ENCODE measurements at regions not wholly inside any gene's neighbourhood (a gene's known extent, or its start where the extent isn't known, plus 50 kb on each side); places are given as distances from the start of the nearest gene placed in this dataset.

DNA sequence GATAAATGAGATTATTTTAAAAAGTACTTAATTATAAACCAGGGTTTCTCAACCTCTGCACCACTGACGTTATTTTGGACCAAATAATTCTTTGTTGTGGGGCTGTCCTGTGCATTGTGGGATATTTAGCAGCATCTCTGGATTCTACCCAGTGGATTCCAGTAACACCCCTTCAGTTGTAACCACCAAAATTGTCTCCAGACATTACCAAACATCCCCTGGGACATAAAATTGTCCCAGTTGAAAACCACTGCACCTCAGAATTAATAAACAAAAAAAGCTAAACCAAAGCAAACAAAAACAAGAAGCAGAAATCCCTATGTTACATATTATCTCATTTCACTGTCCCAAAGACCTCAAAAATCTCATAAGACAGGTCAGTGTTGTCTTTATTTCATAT lies 54.2 kb upstream of the GIMD1 start:
- TF ChIP-seq, protein P1, sequence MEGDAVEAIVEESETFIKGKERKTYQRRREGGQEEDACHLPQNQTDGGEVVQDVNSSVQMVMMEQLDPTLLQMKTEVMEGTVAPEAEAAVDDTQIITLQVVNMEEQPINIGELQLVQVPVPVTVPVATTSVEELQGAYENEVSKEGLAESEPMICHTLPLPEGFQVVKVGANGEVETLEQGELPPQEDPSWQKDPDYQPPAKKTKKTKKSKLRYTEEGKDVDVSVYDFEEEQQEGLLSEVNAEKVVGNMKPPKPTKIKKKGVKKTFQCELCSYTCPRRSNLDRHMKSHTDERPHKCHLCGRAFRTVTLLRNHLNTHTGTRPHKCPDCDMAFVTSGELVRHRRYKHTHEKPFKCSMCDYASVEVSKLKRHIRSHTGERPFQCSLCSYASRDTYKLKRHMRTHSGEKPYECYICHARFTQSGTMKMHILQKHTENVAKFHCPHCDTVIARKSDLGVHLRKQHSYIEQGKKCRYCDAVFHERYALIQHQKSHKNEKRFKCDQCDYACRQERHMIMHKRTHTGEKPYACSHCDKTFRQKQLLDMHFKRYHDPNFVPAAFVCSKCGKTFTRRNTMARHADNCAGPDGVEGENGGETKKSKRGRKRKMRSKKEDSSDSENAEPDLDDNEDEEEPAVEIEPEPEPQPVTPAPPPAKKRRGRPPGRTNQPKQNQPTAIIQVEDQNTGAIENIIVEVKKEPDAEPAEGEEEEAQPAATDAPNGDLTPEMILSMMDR (conservative IDR thresholded peaks at IDR 0.05): no peak
- TF ChIP-seq ZFX (IDR thresholded peaks at IDR 0.05): no peak
- H3K27ac ChIP-seq: no peak overlapping the region

DNA sequence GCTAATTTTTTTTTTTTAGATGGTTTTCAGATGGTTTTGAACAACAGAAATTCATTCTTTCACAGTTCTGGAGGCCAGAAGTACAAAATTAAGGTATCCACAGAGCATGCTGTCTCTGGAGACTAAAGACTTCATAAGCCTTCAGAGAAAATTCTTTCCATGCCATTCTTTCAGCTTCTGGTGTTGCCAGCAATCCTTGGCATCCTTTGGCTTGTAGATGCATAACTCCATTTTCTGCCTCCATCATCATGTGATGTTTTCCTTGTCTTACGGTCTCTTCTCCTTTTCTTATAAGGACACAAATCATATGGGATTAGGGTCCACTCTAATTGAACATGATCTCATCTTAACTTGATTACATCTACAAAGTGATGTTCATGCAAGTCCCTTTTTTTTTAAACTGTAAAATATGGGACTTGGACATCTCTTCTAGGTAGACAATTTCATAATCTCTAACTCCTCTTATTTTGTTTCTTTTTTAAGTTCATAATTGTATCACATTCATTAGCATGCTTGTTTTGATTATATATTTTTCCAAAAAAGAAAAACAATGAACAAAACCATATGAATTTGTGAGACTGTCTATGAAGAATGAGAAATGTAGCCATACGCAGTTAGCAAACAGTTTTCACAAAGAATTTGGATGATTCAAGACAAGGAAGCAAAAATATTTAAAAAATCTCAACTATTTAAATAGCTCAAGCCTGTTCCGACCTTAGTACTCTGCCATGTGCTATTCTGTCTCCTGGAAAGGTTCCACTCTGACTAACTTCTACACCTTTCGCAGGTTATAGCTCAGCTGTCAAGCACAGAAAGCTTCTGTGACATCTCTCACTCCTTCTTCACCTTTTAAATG lies 53.1 kb upstream of the GIMD1 start:
- TF ChIP-seq, protein P1 (conservative IDR thresholded peaks at IDR 0.05): no peak
- no peak for TF ChIP-seq ZFX (IDR thresholded peaks at IDR 0.05)

DNA sequence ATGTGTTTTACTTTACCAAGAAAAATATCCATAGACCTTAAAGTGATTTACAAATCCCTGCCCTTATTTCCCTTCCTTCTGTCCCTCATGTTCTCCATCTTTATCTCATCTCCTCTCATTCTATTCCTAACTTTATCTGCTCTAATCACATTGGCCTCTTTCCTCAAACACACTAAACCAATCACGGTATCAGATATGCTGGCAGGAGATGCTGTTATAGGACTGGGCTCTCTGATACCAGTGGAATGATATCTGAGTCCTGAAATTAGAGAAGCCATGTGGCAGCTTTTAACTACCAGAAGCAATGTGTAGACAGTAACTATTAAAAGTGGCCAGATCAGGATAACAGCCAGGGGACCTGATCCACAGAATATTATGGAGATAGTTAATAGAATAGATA lies 49.9 kb upstream of the GIMD1 start:
- H3K27ac ChIP-seq: no peak overlapping the region
- TF ChIP-seq, protein P1 (conservative IDR thresholded peaks at IDR 0.05): no peak
- TF ChIP-seq ZFX (IDR thresholded peaks at IDR 0.05): no peak

More for the DNA sequence above, 53.1 kb upstream of the GIMD1 start:
- no peak overlapping the region for H3K27ac ChIP-seq
